Caco-2 (cell line): ENCODE measurements at regions not wholly inside any gene's neighbourhood (a gene's known extent, or its start where the extent isn't known, plus 50 kb on each side); places are given as distances from the start of the nearest gene placed in this dataset.

Experiments
- BruUV-seq: library from RNA; stranded (reverse); fragments of 400-500 nt; replicated peaks from 2 replicates; lab custom pipeline; 2021; lab: Mats Ljungman, UMichigan
- CTCF ChIA-PET: fragments of 300-600 bp; sonication (Branson Sonifier 250); formaldehyde crosslinking; loops from one replicate; lab custom pipeline; 2022; ENCODE audit warnings: antibody characterized with exemption; lab: Charles Lee
- POLR2A ChIA-PET: fragments of 300-600 bp; sonication (Branson Sonifier 250); formaldehyde crosslinking; loops from one replicate; lab custom pipeline; 2022; ENCODE audit warnings: antibody characterized with exemption; lab: Charles Lee
- DNase-seq, 2 experiments: peaks; one replicate each; pipeline versions ENCODE4 v3.0.0 to v3.0.0-alpha.2; 2020 to 2022
- H3K27me3 ChIP-seq: replicated peaks from 2 replicates; pipeline ENCODE4 v1.6.0; 2011; ENCODE audit warnings: low read length; ENCODE audit not compliant: control insufficient read depth, insufficient read depth
- H3K36me3 ChIP-seq: 2 replicates; pipeline ENCODE4 v1.5.1; 2011; ENCODE audit warnings: low read length; ENCODE audit not compliant: control insufficient read depth, insufficient read depth
- H3K4me1 ChIP-seq: fragments of 250-450 bp; sonication (Bioruptor Pico); 2 replicates; pipeline ENCODE4 v1.5.1; 2020; ENCODE audit warnings: mild to moderate bottlenecking
- H3K4me3 ChIP-seq: 2 replicates; pipeline ENCODE4 v1.5.1; 2011; ENCODE audit warnings: low read depth, mild to moderate bottlenecking, control low read depth, low read length
- H3K9me3 ChIP-seq: fragments of 250-450 bp; sonication (Bioruptor Pico); 2 replicates; pipeline ENCODE4 v1.5.1; 2020; ENCODE audit warnings: mild to moderate bottlenecking, moderate library complexity
- H3K27ac Mint-ChIP-seq: one replicate; pipeline ENCODE4 v1.8.0; 2022; ENCODE audit warnings: mixed read lengths; ENCODE audit not compliant: unreplicated experiment
- H3K27me3 Mint-ChIP-seq: one replicate; pipeline ENCODE4 v1.8.0; 2022; ENCODE audit warnings: mixed read lengths; ENCODE audit not compliant: insufficient read depth, unreplicated experiment
- H3K36me3 Mint-ChIP-seq: one replicate; pipeline ENCODE4 v1.8.0; 2022; ENCODE audit warnings: mild to moderate bottlenecking, mixed read lengths; ENCODE audit not compliant: insufficient read depth, unreplicated experiment
- H3K4me1 Mint-ChIP-seq: one replicate; pipeline ENCODE4 v1.8.0; 2022; ENCODE audit warnings: low read depth, mixed read lengths; ENCODE audit not compliant: unreplicated experiment
- H3K4me3 Mint-ChIP-seq: one replicate; pipeline ENCODE4 v1.8.0; 2022; ENCODE audit warnings: mild to moderate bottlenecking, moderate library complexity, mixed read lengths; ENCODE audit not compliant: unreplicated experiment
- H3K9me3 Mint-ChIP-seq: one replicate; pipeline ENCODE4 v1.8.0; 2022; ENCODE audit warnings: mixed read lengths; ENCODE audit not compliant: unreplicated experiment
- CTCF ChIP-seq, 2 experiments: fragments of 200-600 bp in 1 of 2; IDR thresholded peaks; 1 replicate in 1 of 2; 2 replicates in 1 of 2; pipeline versions ENCODE4 v1.5.1 to v1.8.0; 2011 to 2022; ENCODE audit warnings: antibody characterized with exemption in 1 of 2, control low read depth in 1 of 2, inconsistent platforms in 1 of 2, low read depth in 1 of 2, low read length in 1 of 2, mild to moderate bottlenecking in 1 of 2, moderate library complexity in 1 of 2; ENCODE audit not compliant: insufficient read depth in 1 of 2, severe bottlenecking in 1 of 2, unreplicated experiment in 1 of 2
- intact Hi-C: fragments of 100-400 bp; cut with micrococcal nuclease; formaldehyde crosslinking; loops from one replicate; pipeline ENCODE4 v1.10.0; 2022; ENCODE audit not compliant: unreplicated experiment

GRCh38 chr1:47638240-47638639, 200.4 kb downstream of the FOXD2 start:
- BruUV-seq = no TSS peak
- no peaks in the 10 kb centered on the region for H3K27me3 ChIP-seq
- ChIA-PET POLR2A (no interaction called here), CTCF (no interaction called here)
- Mint-ChIP-seq H3K27me3 (peaks cover 6% of the 10 kb centered on the region), H3K4me1 (no peaks in the 10 kb centered on the region), H3K4me3 (no peak overlapping the region), H3K36me3 (no peaks in the 10 kb centered on the region), H3K9me3 (no peaks in the 10 kb centered on the region), H3K27ac (no peak overlapping the region)
- no peaks in the 10 kb centered on the region for H3K4me1 ChIP-seq
- no peaks in the 10 kb centered on the region for H3K9me3 ChIP-seq
- no peak for DNase-seq
- intact Hi-C loops = no loop called here
- no peak for TF ChIP-seq CTCF (IDR thresholded peaks at IDR 0.05; ENCODE audit: insufficient read depth in 1 of 2, low read depth in 1 of 2, low read length in 1 of 2, severe bottlenecking in 1 of 2, unreplicated experiment in 1 of 2)
- H3K4me3 ChIP-seq = no peak overlapping the region
- H3K36me3 ChIP-seq = no peaks in the 10 kb centered on the region

- Histone ChIP-seq H3K9me3 (no peaks in the 10 kb centered on the region), H3K36me3 (no peaks in the 10 kb centered on the region), H3K4me1 (no peaks in the 10 kb centered on the region), H3K27me3 (no peaks in the 10 kb centered on the region), H3K4me3 (no peak overlapping the region)
- BruUV-seq = no TSS peak
- H3K4me1 Mint-ChIP-seq = no peaks in the 10 kb centered on the region
- TF ChIP-seq CTCF (IDR thresholded peaks at IDR 0.05; ENCODE audit: insufficient read depth in 1 of 2, low read depth in 1 of 2, low read length in 1 of 2, severe bottlenecking in 1 of 2, unreplicated experiment in 1 of 2) = no peak
- peaks cover 6% of the 10 kb centered on the region for H3K27me3 Mint-ChIP-seq
- DNase-seq = no peak
- CTCF ChIA-PET = no interaction called here
- H3K9me3 Mint-ChIP-seq = no peaks in the 10 kb centered on the region
- POLR2A ChIA-PET = no interaction called here
- no peak overlapping the region for H3K27ac Mint-ChIP-seq
- no peak overlapping the region for H3K4me3 Mint-ChIP-seq
- H3K36me3 Mint-ChIP-seq = no peaks in the 10 kb centered on the region
- intact Hi-C loops = no loop called here
These were observed 200.9 kb downstream of the FOXD2 start for GRCh38 chr1:47638713-47639112.

- no peak for DNase-seq
- H3K4me1 Mint-ChIP-seq = no peaks in the 10 kb centered on the region
- no peaks in the 10 kb centered on the region for H3K27me3 ChIP-seq
These were observed 205.7 kb downstream of the FOXD2 start for GRCh38 chr1:47643306-47644211.

More at GRCh38 chr1:47643306-47644211, 205.7 kb downstream of the FOXD2 start:
- H3K4me3 Mint-ChIP-seq = no peak overlapping the region
- H3K9me3 Mint-ChIP-seq = no peaks in the 10 kb centered on the region
- H3K27me3 Mint-ChIP-seq = peaks cover 4% of the 10 kb centered on the region
- ChIA-PET POLR2A (no interaction called here), CTCF (no interaction called here)
- H3K9me3 ChIP-seq = no peaks in the 10 kb centered on the region
- no peak overlapping the region for H3K4me3 ChIP-seq
- no peak for TF ChIP-seq CTCF (IDR thresholded peaks at IDR 0.05; ENCODE audit: insufficient read depth in 1 of 2, low read depth in 1 of 2, low read length in 1 of 2, severe bottlenecking in 1 of 2, unreplicated experiment in 1 of 2)
- no peak overlapping the region for H3K27ac Mint-ChIP-seq
- no TSS peak for BruUV-seq
- H3K4me1 ChIP-seq = no peaks in the 10 kb centered on the region
- no peaks in the 10 kb centered on the region for H3K36me3 Mint-ChIP-seq
- intact Hi-C loops = no loop called here
- no peaks in the 10 kb centered on the region for H3K36me3 ChIP-seq
